OCI-LY7 (cell line): ENCODE measurements at regions not wholly inside any gene's neighbourhood (a gene's known extent, or its start where the extent isn't known, plus 50 kb on each side); places are given as distances from the start of the nearest gene placed in this dataset.

Experiments
- BruUV-seq: library from RNA; stranded (reverse); fragments of 400-500 nt; replicated peaks from 2 replicates; lab custom pipeline; 2021; lab: Mats Ljungman, UMichigan
- CTCF ChIA-PET: fragments of 300-600 bp; sonication (Branson Sonifier 250); formaldehyde crosslinking; loops from one replicate; lab custom pipeline; 2022; ENCODE audit warnings: antibody characterized with exemption; ENCODE audit not compliant: unreplicated experiment; lab: Charles Lee
- POLR2A ChIA-PET: fragments of 300-600 bp; sonication (Branson Sonifier 250); formaldehyde crosslinking; loops from one replicate; lab custom pipeline; 2022; ENCODE audit warnings: antibody characterized with exemption; lab: Charles Lee
- DNase-seq: peaks from one replicate; pipeline ENCODE4 v3.0.0-alpha.2; 2015; ENCODE audit warnings: low spot score
- H2AFZ ChIP-seq: fragments of 200-600 bp; sonication (generic), shearing (Covaris generic); 2 replicates; pipeline ENCODE4 v1.6.1; 2014; ENCODE audit warnings: mild to moderate bottlenecking, antibody characterized with exemption, low read length, moderate library complexity
- H3K27ac ChIP-seq: fragments of 200-600 bp; sonication (generic); 2 replicates; pipeline ENCODE4 v1.5.1; 2014; ENCODE audit warnings: mixed run types, low read depth, mild to moderate bottlenecking, moderate library complexity, low read length, inconsistent platforms; ENCODE audit not compliant: poor library complexity, severe bottlenecking
- H3K36me3 ChIP-seq: fragments of 200-600 bp; sonication (generic); 2 replicates; pipeline ENCODE4 v1.6.1; 2014; ENCODE audit warnings: mild to moderate bottlenecking, antibody characterized with exemption, low read length, moderate library complexity, mixed read lengths; ENCODE audit not compliant: insufficient read depth
- H3K4me1 ChIP-seq: fragments of 200-600 bp; sonication (generic); 2 replicates; pipeline ENCODE4 v1.5.1; 2014; ENCODE audit warnings: mild to moderate bottlenecking, low read length; ENCODE audit not compliant: insufficient read depth, poor library complexity, severe bottlenecking
- H3K4me2 ChIP-seq: fragments of 200-600 bp; sonication (generic); 2 replicates; pipeline ENCODE4 v1.6.1; 2014; ENCODE audit warnings: mild to moderate bottlenecking, low read length
- H3K4me3 ChIP-seq: fragments of 200-600 bp; sonication (generic); 2 replicates; pipeline ENCODE4 v1.5.1; 2014; ENCODE audit warnings: mild to moderate bottlenecking, low read depth, low read length; ENCODE audit not compliant: poor library complexity, severe bottlenecking
- H3K79me2 ChIP-seq: fragments of 200-600 bp; sonication (generic); 2 replicates; pipeline ENCODE4 v1.6.1; 2016; ENCODE audit warnings: low read depth, mild to moderate bottlenecking, low read length, moderate library complexity, mixed read lengths; ENCODE audit not compliant: insufficient read depth
- H3K9me2 ChIP-seq: fragments of 200-600 bp; sonication (generic); 2 replicates; pipeline ENCODE4 v1.6.1; 2016; ENCODE audit warnings: mild to moderate bottlenecking, low read length, mixed read lengths; ENCODE audit not compliant: insufficient read depth
- H3K9me3 ChIP-seq: fragments of 200-600 bp; sonication (generic); 2 replicates; pipeline ENCODE4 v1.6.1; 2014; ENCODE audit warnings: mild to moderate bottlenecking, mixed run types, low read length, mixed read lengths
- H4K20me1 ChIP-seq: fragments of 200-600 bp; sonication (generic); 2 replicates; pipeline ENCODE4 v1.6.1; 2014; ENCODE audit warnings: mild to moderate bottlenecking, antibody characterized with exemption, low read length, moderate library complexity, mixed read lengths; ENCODE audit not compliant: insufficient read depth
- CTCF ChIP-seq: fragments of 200-600 bp; sonication (generic); conservative IDR thresholded peaks from 2 replicates; pipeline ENCODE4 v1.5.1; 2014; ENCODE audit warnings: mild to moderate bottlenecking, antibody characterized with exemption, low read length, moderate library complexity, mixed read lengths
- EZH2phosphoT487 ChIP-seq: fragments of 200-600 bp; sonication (generic); IDR thresholded peaks from 2 replicates; pipeline ENCODE4 v1.6.1; 2018; ENCODE audit warnings: low read depth, borderline replicate concordance, mild to moderate bottlenecking, mixed run types, antibody characterized with exemption, low read length, moderate library complexity, mixed read lengths
- intact Hi-C: fragments of 100-400 bp; cut with micrococcal nuclease; formaldehyde crosslinking; loops from one replicate; pipeline ENCODE4 v1.10.0; 2022; ENCODE audit not compliant: unreplicated experiment

DNA sequence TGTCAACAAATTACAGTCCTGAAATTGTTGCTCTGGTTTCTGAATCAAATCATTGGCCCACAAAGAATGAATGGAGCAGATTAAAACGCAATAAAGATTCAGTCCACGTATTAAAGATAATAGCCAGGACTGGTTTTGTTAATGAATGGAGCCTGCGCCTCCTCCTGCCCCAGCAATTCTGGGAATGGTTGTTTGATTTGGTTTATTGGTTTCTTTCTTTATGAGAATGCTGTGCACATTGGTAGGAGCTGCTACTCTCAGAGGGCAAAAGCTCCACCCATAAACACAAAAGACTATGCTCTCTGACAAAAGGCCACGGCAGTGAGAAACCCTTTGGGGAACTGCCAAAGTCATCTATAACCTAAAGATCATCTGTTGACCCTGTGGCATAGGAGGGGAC lies 261.1 kb downstream of the ABHD5 start:
- Histone ChIP-seq H3K9me2 (no peaks in the 10 kb centered on the region), H3K4me1 (peaks cover 19% of the 10 kb centered on the region), H3K36me3 (no peaks in the 10 kb centered on the region), H4K20me1 (no peaks in the 10 kb centered on the region), H3K79me2 (no peaks in the 10 kb centered on the region), H2AFZ (no peak overlapping the region), H3K9me3 (no peaks in the 10 kb centered on the region), H3K27ac (no peak overlapping the region), H3K4me2 (no peak overlapping the region), H3K4me3 (no peak overlapping the region)
- no peak for TF ChIP-seq CTCF
- TF ChIP-seq EZH2phosphoT487 = no peak
- POLR2A ChIA-PET = no interaction called here
- intact Hi-C loops = no loop called here
- DNase-seq = no peak
- CTCF ChIA-PET = no interaction called here
- BruUV-seq = no TSS peak

- POLR2A ChIA-PET = interaction anchor here (2.0 kb wide), 1 partner anchor 12 kb away, joined by 7 read pairs; no protein-coding TSS in a partner anchor
- Histone ChIP-seq H3K4me3 (no peak overlapping the region), H2AFZ (no peak overlapping the region), H3K9me3 (no peaks in the 10 kb centered on the region), H3K79me2 (no peaks in the 10 kb centered on the region), H3K36me3 (no peaks in the 10 kb centered on the region), H3K4me1 (peaks cover 29% of the 10 kb centered on the region), H4K20me1 (no peaks in the 10 kb centered on the region), H3K9me2 (no peaks in the 10 kb centered on the region), H3K4me2 (no peak overlapping the region), H3K27ac (no peak overlapping the region)
- intact Hi-C loops = no loop called here
- DNase-seq = no peak
- no TSS peak for BruUV-seq
- CTCF ChIA-PET = no interaction called here
- no peak for TF ChIP-seq CTCF
- TF ChIP-seq EZH2phosphoT487 = no peak
These were observed 262.6 kb downstream of the ABHD5 start for GRCh38 chr3:43953380-43953779.

GRCh38 chr3:43953814-43954692 lies 263.3 kb downstream of the ABHD5 start:
- no peak overlapping the region for H2AFZ ChIP-seq
- no peaks in the 10 kb centered on the region for H3K36me3 ChIP-seq
- ChIA-PET POLR2A (interaction anchor here (2.0 kb wide), 1 partner anchor 11 kb away, joined by 7 read pairs; no protein-coding TSS in a partner anchor), CTCF (no interaction called here)
- no peak for DNase-seq
- H3K27ac ChIP-seq = no peak overlapping the region
- H3K9me2 ChIP-seq = no peaks in the 10 kb centered on the region
- H3K9me3 ChIP-seq = no peaks in the 10 kb centered on the region
- no peak overlapping the region for H3K4me3 ChIP-seq
- TF ChIP-seq EZH2phosphoT487 = no peak
- no peak for TF ChIP-seq CTCF
- BruUV-seq = no TSS peak
- peaks cover 32% of the 10 kb centered on the region for H3K4me1 ChIP-seq
- no peaks in the 10 kb centered on the region for H4K20me1 ChIP-seq
- no peak overlapping the region for H3K4me2 ChIP-seq
- no peaks in the 10 kb centered on the region for H3K79me2 ChIP-seq
- intact Hi-C loops = no loop called here
